ENCODE measurements at regions not wholly inside any gene's neighbourhood (a gene's known extent, or its start where the extent isn't known, plus 50 kb on each side); places are given as distances from the start of the nearest gene placed in this dataset.

DNA sequence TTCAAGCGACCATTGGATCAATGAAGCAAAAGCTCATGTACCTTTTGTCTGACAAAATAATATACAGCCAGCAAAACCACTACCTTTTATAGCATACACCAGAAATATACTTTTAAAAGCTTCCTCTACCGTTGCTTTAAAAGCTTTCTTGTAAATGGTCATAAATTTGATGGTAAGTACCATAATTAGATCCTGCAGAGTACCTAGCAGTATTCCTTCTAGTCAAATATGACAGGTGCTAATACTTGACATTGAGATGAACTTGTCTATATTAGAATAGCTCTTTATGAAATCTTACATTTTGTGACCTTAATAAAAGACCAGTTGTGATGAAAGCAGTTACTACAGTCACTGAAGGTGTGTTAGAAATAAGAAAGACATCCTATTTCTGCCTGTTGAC, 340.5 kb upstream of the ANO3 start:
- no peak for DNase-seq (ENCODE audit: low spot score)
- TF ChIP-seq EZH2 (IDR thresholded peaks at IDR 0.05; ENCODE audit: borderline replicate concordance, low read depth, low read length, poor library complexity, severe bottlenecking): no peak
- POLR2A ChIA-PET (ENCODE audit: low non-redundant PET): no interaction called here

DNA sequence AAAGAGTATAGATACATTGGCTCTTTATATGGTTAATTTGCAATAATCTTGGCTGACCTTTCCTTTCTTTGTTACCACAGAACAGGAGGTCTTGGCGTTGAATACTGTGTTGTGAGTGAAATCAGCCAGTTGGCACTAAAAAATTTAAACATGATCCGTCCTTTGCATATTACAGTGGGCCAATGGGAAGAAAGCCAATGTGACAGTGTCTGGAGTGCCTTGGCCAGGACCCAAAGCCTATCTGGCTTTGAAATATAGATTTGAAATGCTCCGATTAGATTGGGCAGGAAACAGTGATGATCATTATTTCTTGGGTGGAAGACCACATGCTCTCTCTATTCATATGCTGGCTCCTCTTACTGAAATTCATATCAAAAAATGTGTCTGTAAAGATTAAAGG, 339.6 kb upstream of the ANO3 start:
- DNase-seq (ENCODE audit: low spot score): no peak
- TF ChIP-seq EZH2 (IDR thresholded peaks at IDR 0.05; ENCODE audit: borderline replicate concordance, low read depth, low read length, poor library complexity, severe bottlenecking): no peak
- TF ChIP-seq, protein P1, sequence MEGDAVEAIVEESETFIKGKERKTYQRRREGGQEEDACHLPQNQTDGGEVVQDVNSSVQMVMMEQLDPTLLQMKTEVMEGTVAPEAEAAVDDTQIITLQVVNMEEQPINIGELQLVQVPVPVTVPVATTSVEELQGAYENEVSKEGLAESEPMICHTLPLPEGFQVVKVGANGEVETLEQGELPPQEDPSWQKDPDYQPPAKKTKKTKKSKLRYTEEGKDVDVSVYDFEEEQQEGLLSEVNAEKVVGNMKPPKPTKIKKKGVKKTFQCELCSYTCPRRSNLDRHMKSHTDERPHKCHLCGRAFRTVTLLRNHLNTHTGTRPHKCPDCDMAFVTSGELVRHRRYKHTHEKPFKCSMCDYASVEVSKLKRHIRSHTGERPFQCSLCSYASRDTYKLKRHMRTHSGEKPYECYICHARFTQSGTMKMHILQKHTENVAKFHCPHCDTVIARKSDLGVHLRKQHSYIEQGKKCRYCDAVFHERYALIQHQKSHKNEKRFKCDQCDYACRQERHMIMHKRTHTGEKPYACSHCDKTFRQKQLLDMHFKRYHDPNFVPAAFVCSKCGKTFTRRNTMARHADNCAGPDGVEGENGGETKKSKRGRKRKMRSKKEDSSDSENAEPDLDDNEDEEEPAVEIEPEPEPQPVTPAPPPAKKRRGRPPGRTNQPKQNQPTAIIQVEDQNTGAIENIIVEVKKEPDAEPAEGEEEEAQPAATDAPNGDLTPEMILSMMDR (conservative IDR thresholded peaks at IDR 0.05; ENCODE audit: low read depth, low read length): no peak
- Histone ChIP-seq H3K4me1 (ENCODE audit: insufficient read depth, low read length, poor library complexity, severe bottlenecking) (no peaks in the 10 kb centered on the region), H3K27me3 (replicated peaks; ENCODE audit: insufficient read depth, low read depth, low read length, poor library complexity) (no peaks in the 10 kb centered on the region), H3K9me3 (ENCODE audit: low read depth, low read length, poor library complexity, severe bottlenecking) (no peaks in the 10 kb centered on the region), H3K4me3 (ENCODE audit: low read depth, low read length, poor library complexity, severe bottlenecking) (no peak overlapping the region), H3K36me3 (ENCODE audit: insufficient read depth, low read length, poor library complexity, severe bottlenecking) (no peaks in the 10 kb centered on the region), H3K27ac (ENCODE audit: low read depth, low read length, poor library complexity, severe bottlenecking) (no peak overlapping the region)
- POLR2A ChIA-PET (ENCODE audit: low non-redundant PET): no interaction called here
- CTCF ChIA-PET: no interaction called here
- BruUV-seq (replicated peaks): no TSS peak
- intact Hi-C loops (cut with micrococcal nuclease; ENCODE audit: unreplicated experiment): no loop called here

More for the DNA sequence above, 340.5 kb upstream of the ANO3 start:
- Histone ChIP-seq H3K27me3 (replicated peaks; ENCODE audit: insufficient read depth, low read depth, low read length, poor library complexity) (no peaks in the 10 kb centered on the region), H3K9me3 (ENCODE audit: low read depth, low read length, poor library complexity, severe bottlenecking) (no peaks in the 10 kb centered on the region), H3K4me3 (ENCODE audit: low read depth, low read length, poor library complexity, severe bottlenecking) (no peak overlapping the region), H3K36me3 (ENCODE audit: insufficient read depth, low read length, poor library complexity, severe bottlenecking) (no peaks in the 10 kb centered on the region), H3K27ac (ENCODE audit: low read depth, low read length, poor library complexity, severe bottlenecking) (no peak overlapping the region), H3K4me1 (ENCODE audit: insufficient read depth, low read length, poor library complexity, severe bottlenecking) (no peaks in the 10 kb centered on the region)
- intact Hi-C loops (cut with micrococcal nuclease; ENCODE audit: unreplicated experiment): no loop called here
- BruUV-seq (replicated peaks): no TSS peak
- CTCF ChIA-PET: interaction anchor here (0.7 kb wide), 1 partner anchor 9 kb away, joined by 3 read pairs; no protein-coding TSS in a partner anchor

DNA sequence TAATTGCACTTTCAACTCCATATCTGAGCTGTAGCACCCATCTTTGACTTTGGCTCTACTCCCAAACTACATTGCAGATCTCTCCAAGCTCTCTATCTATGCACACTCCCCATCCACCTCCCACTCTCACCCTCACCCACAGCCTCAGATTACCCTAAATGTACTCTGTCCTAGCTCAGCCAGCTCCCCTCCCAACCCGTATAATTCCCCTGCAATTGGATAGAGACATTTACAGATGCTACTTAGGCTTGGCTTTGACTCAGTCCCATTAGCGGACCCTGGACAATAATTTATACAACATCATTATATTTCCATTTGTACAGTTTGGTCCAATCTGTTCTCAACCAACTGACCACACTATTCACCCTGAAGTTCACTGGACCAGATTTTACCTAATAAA, 338.9 kb upstream of the ANO3 start:
- H3K36me3 ChIP-seq (ENCODE audit: insufficient read depth, low read length, poor library complexity, severe bottlenecking): no peaks in the 10 kb centered on the region
- ChIA-PET CTCF (no interaction called here), POLR2A (ENCODE audit: low non-redundant PET) (no interaction called here)
- H3K4me1 ChIP-seq (ENCODE audit: insufficient read depth, low read length, poor library complexity, severe bottlenecking): no peaks in the 10 kb centered on the region
- no peaks in the 10 kb centered on the region for H3K9me3 ChIP-seq (ENCODE audit: low read depth, low read length, poor library complexity, severe bottlenecking)
- H3K4me3 ChIP-seq (ENCODE audit: low read depth, low read length, poor library complexity, severe bottlenecking): no peak overlapping the region
- intact Hi-C loops (cut with micrococcal nuclease; ENCODE audit: unreplicated experiment): no loop called here
- DNase-seq (ENCODE audit: low spot score): no peak
- no peaks in the 10 kb centered on the region for H3K27me3 ChIP-seq (replicated peaks; ENCODE audit: insufficient read depth, low read depth, low read length, poor library complexity)
- no TSS peak for BruUV-seq (replicated peaks)
- H3K27ac ChIP-seq (ENCODE audit: low read depth, low read length, poor library complexity, severe bottlenecking): no peak overlapping the region
- TF ChIP-seq EZH2 (IDR thresholded peaks at IDR 0.05; ENCODE audit: borderline replicate concordance, low read depth, low read length, poor library complexity, severe bottlenecking): no peak
- TF ChIP-seq, protein P1 (conservative IDR thresholded peaks at IDR 0.05; ENCODE audit: low read depth, low read length): no peak

DNA sequence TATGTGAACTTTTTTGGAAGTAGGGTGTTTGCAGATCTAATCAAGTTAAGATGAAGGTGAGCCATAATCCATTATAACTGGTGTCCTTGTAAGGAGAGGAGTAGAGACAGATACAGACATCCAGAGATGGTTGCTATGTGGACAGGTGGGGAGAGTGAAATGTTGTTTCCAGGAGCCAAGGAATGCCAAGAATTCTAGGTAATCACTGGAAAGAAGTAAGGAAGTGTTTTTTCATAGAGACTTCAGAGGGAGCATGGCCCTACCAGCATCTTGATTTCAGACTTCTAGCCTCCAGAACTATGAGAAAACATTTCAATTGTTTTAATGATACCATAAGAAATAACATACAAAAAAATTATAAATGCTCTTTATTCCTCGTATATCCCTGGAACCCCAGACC, 320.5 kb upstream of the ANO3 start:
- ChIA-PET CTCF (no interaction called here), POLR2A (ENCODE audit: low non-redundant PET) (no interaction called here)
- no TSS peak for BruUV-seq (replicated peaks)

More for the DNA sequence above, 320.5 kb upstream of the ANO3 start:
- no peak for DNase-seq (ENCODE audit: low spot score)
- Histone ChIP-seq H3K4me1 (ENCODE audit: insufficient read depth, low read length, poor library complexity, severe bottlenecking) (no peaks in the 10 kb centered on the region), H3K9me3 (ENCODE audit: low read depth, low read length, poor library complexity, severe bottlenecking) (no peaks in the 10 kb centered on the region), H3K27ac (ENCODE audit: low read depth, low read length, poor library complexity, severe bottlenecking) (no peak overlapping the region), H3K4me3 (ENCODE audit: low read depth, low read length, poor library complexity, severe bottlenecking) (no peak overlapping the region), H3K27me3 (replicated peaks; ENCODE audit: insufficient read depth, low read depth, low read length, poor library complexity) (no peaks in the 10 kb centered on the region), H3K36me3 (ENCODE audit: insufficient read depth, low read length, poor library complexity, severe bottlenecking) (no peaks in the 10 kb centered on the region)
- intact Hi-C loops (cut with micrococcal nuclease; ENCODE audit: unreplicated experiment): no loop called here
- TF ChIP-seq, protein P1 (conservative IDR thresholded peaks at IDR 0.05; ENCODE audit: low read depth, low read length): no peak
- TF ChIP-seq EZH2 (IDR thresholded peaks at IDR 0.05; ENCODE audit: borderline replicate concordance, low read depth, low read length, poor library complexity, severe bottlenecking): no peak
